Stimulated activated naive CD8-positive, alpha-beta T cell treated with anti-CD3 and anti-CD28 coated beads, Interleukin-15, Interleukin-2, amounts not matched to agents 100 ng/mL and 50 ng/mL, for 24 hours (primary cell): ENCODE measurements at regions not wholly inside any gene's neighbourhood (a gene's known extent, or its start where the extent isn't known, plus 50 kb on each side); places are given as distances from the start of the nearest gene placed in this dataset.

Experiments used
- H3K27ac Mint-ChIP-seq: one replicate; pipeline ENCODE4 v1.8.0; 2021; ENCODE audit warnings: mild to moderate bottlenecking, mixed read lengths
- H3K27me3 Mint-ChIP-seq: one replicate; pipeline ENCODE4 v1.8.0; 2021; ENCODE audit warnings: mixed read lengths
- H3K36me3 Mint-ChIP-seq: one replicate; pipeline ENCODE4 v1.8.0; 2021; ENCODE audit warnings: low read depth, mixed read lengths
- H3K4me1 Mint-ChIP-seq: one replicate; pipeline ENCODE4 v1.8.0; 2021; ENCODE audit warnings: low read depth, mixed read lengths
- H3K4me3 Mint-ChIP-seq: one replicate; pipeline ENCODE4 v1.8.0; 2021; ENCODE audit warnings: mild to moderate bottlenecking, mixed read lengths
- H3K9me3 Mint-ChIP-seq: one replicate; pipeline ENCODE4 v1.8.0; 2021; ENCODE audit warnings: mixed read lengths

- H3K4me3 Mint-ChIP-seq = no peak overlapping the region
- no peaks in the 10 kb centered on the region for H3K36me3 Mint-ChIP-seq
- peaks cover 8% of the 10 kb centered on the region for H3K9me3 Mint-ChIP-seq
- H3K27ac Mint-ChIP-seq = no peak overlapping the region
- no peaks in the 10 kb centered on the region for H3K27me3 Mint-ChIP-seq
- H3K4me1 Mint-ChIP-seq = no peaks in the 10 kb centered on the region
These were observed 953.3 kb upstream of the SLC35B3 start for GRCh38 chr6:9388596-9388995.

- Mint-ChIP-seq H3K36me3 (no peaks in the 10 kb centered on the region), H3K4me3 (no peak overlapping the region), H3K27ac (no peak overlapping the region), H3K4me1 (no peaks in the 10 kb centered on the region), H3K9me3 (peaks cover 4% of the 10 kb centered on the region), H3K27me3 (no peaks in the 10 kb centered on the region)
These were observed 945.2 kb upstream of the SLC35B3 start for GRCh38 chr6:9380568-9380967.

- Mint-ChIP-seq H3K4me3 (no peak overlapping the region), H3K27ac (no peak overlapping the region), H3K4me1 (no peaks in the 10 kb centered on the region), H3K9me3 (no peaks in the 10 kb centered on the region), H3K27me3 (no peaks in the 10 kb centered on the region), H3K36me3 (no peaks in the 10 kb centered on the region)
These were observed 938.0 kb upstream of the SLC35B3 start for GRCh38 chr6:9373308-9373707.

GRCh38 chr6:9370480-9370879, 935.1 kb upstream of the SLC35B3 start:
- H3K4me3 Mint-ChIP-seq = no peak overlapping the region
- H3K27me3 Mint-ChIP-seq = no peaks in the 10 kb centered on the region
- H3K9me3 Mint-ChIP-seq = no peaks in the 10 kb centered on the region
- no peaks in the 10 kb centered on the region for H3K4me1 Mint-ChIP-seq
- no peak overlapping the region for H3K27ac Mint-ChIP-seq
- no peaks in the 10 kb centered on the region for H3K36me3 Mint-ChIP-seq

- Mint-ChIP-seq H3K36me3 (no peaks in the 10 kb centered on the region), H3K4me3 (no peak overlapping the region), H3K27me3 (no peaks in the 10 kb centered on the region), H3K4me1 (no peaks in the 10 kb centered on the region), H3K27ac (no peak overlapping the region), H3K9me3 (no peaks in the 10 kb centered on the region)
These were observed 930.0 kb upstream of the SLC35B3 start for GRCh38 chr6:9365378-9365777.

GRCh38 chr6:9361749-9362148, 926.4 kb upstream of the SLC35B3 start:
- H3K36me3 Mint-ChIP-seq = no peaks in the 10 kb centered on the region
- no peak overlapping the region for H3K4me3 Mint-ChIP-seq
- H3K9me3 Mint-ChIP-seq = peaks cover 2% of the 10 kb centered on the region
- no peaks in the 10 kb centered on the region for H3K4me1 Mint-ChIP-seq
- no peaks in the 10 kb centered on the region for H3K27me3 Mint-ChIP-seq
- no peak overlapping the region for H3K27ac Mint-ChIP-seq

- H3K4me3 Mint-ChIP-seq = no peak overlapping the region
- H3K4me1 Mint-ChIP-seq = no peaks in the 10 kb centered on the region
- no peaks in the 10 kb centered on the region for H3K36me3 Mint-ChIP-seq
- peaks cover 6% of the 10 kb centered on the region for H3K9me3 Mint-ChIP-seq
- no peak overlapping the region for H3K27ac Mint-ChIP-seq
- no peaks in the 10 kb centered on the region for H3K27me3 Mint-ChIP-seq
These were observed 925.5 kb upstream of the SLC35B3 start for GRCh38 chr6:9360881-9361280.

- Mint-ChIP-seq H3K27ac (no peak overlapping the region), H3K36me3 (no peaks in the 10 kb centered on the region), H3K9me3 (peaks cover 6% of the 10 kb centered on the region), H3K27me3 (no peaks in the 10 kb centered on the region), H3K4me1 (no peaks in the 10 kb centered on the region), H3K4me3 (no peak overlapping the region)
These were observed 912.3 kb upstream of the SLC35B3 start for GRCh38 chr6:9347608-9348007.

- Mint-ChIP-seq H3K4me3 (no peak overlapping the region), H3K27me3 (no peaks in the 10 kb centered on the region), H3K36me3 (no peaks in the 10 kb centered on the region), H3K9me3 (peaks cover 6% of the 10 kb centered on the region), H3K4me1 (no peaks in the 10 kb centered on the region), H3K27ac (no peak overlapping the region)
These were observed 911.6 kb upstream of the SLC35B3 start for GRCh38 chr6:9346923-9347322.

GRCh38 chr6:9335431-9335830, 900.1 kb upstream of the SLC35B3 start:
- peaks cover 6% of the 10 kb centered on the region for H3K9me3 Mint-ChIP-seq
- H3K4me3 Mint-ChIP-seq = no peak overlapping the region
- no peaks in the 10 kb centered on the region for H3K4me1 Mint-ChIP-seq
- no peaks in the 10 kb centered on the region for H3K27me3 Mint-ChIP-seq
- no peaks in the 10 kb centered on the region for H3K36me3 Mint-ChIP-seq
- no peak overlapping the region for H3K27ac Mint-ChIP-seq

- H3K27me3 Mint-ChIP-seq = no peaks in the 10 kb centered on the region
- H3K4me1 Mint-ChIP-seq = no peaks in the 10 kb centered on the region
- peaks cover 6% of the 10 kb centered on the region for H3K9me3 Mint-ChIP-seq
- H3K4me3 Mint-ChIP-seq = no peak overlapping the region
- no peak overlapping the region for H3K27ac Mint-ChIP-seq
- no peaks in the 10 kb centered on the region for H3K36me3 Mint-ChIP-seq
These were observed 899.6 kb upstream of the SLC35B3 start for GRCh38 chr6:9334979-9335378.

- H3K27ac Mint-ChIP-seq = no peak overlapping the region
- no peaks in the 10 kb centered on the region for H3K4me1 Mint-ChIP-seq
- H3K9me3 Mint-ChIP-seq = peaks cover 12% of the 10 kb centered on the region
- H3K36me3 Mint-ChIP-seq = no peaks in the 10 kb centered on the region
- no peaks in the 10 kb centered on the region for H3K27me3 Mint-ChIP-seq
- H3K4me3 Mint-ChIP-seq = no peak overlapping the region
These were observed 897.0 kb upstream of the SLC35B3 start for GRCh38 chr6:9332241-9332780.

- Mint-ChIP-seq H3K27me3 (no peaks in the 10 kb centered on the region), H3K4me1 (no peaks in the 10 kb centered on the region), H3K27ac (no peak overlapping the region), H3K4me3 (no peak overlapping the region), H3K9me3 (no peaks in the 10 kb centered on the region), H3K36me3 (no peaks in the 10 kb centered on the region)
These were observed 881.5 kb upstream of the SLC35B3 start for GRCh38 chr6:9316831-9317230.

GRCh38 chr6:9315966-9316650, 880.8 kb upstream of the SLC35B3 start:
- no peaks in the 10 kb centered on the region for H3K36me3 Mint-ChIP-seq
- no peak overlapping the region for H3K4me3 Mint-ChIP-seq
- H3K27me3 Mint-ChIP-seq = no peaks in the 10 kb centered on the region
- no peak overlapping the region for H3K27ac Mint-ChIP-seq
- no peaks in the 10 kb centered on the region for H3K4me1 Mint-ChIP-seq
- no peaks in the 10 kb centered on the region for H3K9me3 Mint-ChIP-seq

GRCh38 chr6:9308284-9308683, 872.9 kb upstream of the SLC35B3 start:
- H3K27ac Mint-ChIP-seq = no peak overlapping the region
- no peaks in the 10 kb centered on the region for H3K4me1 Mint-ChIP-seq
- no peaks in the 10 kb centered on the region for H3K27me3 Mint-ChIP-seq
- H3K36me3 Mint-ChIP-seq = no peaks in the 10 kb centered on the region
- H3K9me3 Mint-ChIP-seq = no peaks in the 10 kb centered on the region
- no peak overlapping the region for H3K4me3 Mint-ChIP-seq

GRCh38 chr6:9307786-9308185, 872.4 kb upstream of the SLC35B3 start:
- no peaks in the 10 kb centered on the region for H3K4me1 Mint-ChIP-seq
- H3K4me3 Mint-ChIP-seq = no peak overlapping the region
- no peaks in the 10 kb centered on the region for H3K36me3 Mint-ChIP-seq
- H3K27ac Mint-ChIP-seq = no peak overlapping the region
- H3K27me3 Mint-ChIP-seq = no peaks in the 10 kb centered on the region
- no peaks in the 10 kb centered on the region for H3K9me3 Mint-ChIP-seq
